SKM-1 (cell line): ENCODE measurements at regions not wholly inside any gene's neighbourhood (a gene's known extent, or its start where the extent isn't known, plus 50 kb on each side); places are given as distances from the start of the nearest gene placed in this dataset.

Experiments
- DNase-seq: peaks from one replicate; lab custom pipeline; 2025; ENCODE audit not compliant: unreplicated experiment; lab: John Stamatoyannopoulos, UW

- no peak for DNase-seq
These were observed 62.3 kb upstream of the PLSCR4 start for GRCh38 chr3:146313031-146313745.

- no peak for DNase-seq
These were observed 57.8 kb upstream of the PLSCR4 start for GRCh38 chr3:146308682-146309081.

GRCh38 chr3:146308222-146308621, 57.3 kb upstream of the PLSCR4 start:
- DNase-seq, result no peak

GRCh38 chr3:146307456-146307725, 56.5 kb upstream of the PLSCR4 start:
- DNase-seq, result no peak

- DNase-seq, result no peak
These were observed 56.0 kb upstream of the PLSCR4 start for GRCh38 chr3:146306656-146307455.

GRCh38 chr3:146305808-146306423, 55.0 kb upstream of the PLSCR4 start:
- no peak for DNase-seq

- no peak for DNase-seq
These were observed 49.9 kb upstream of the PLSCR4 start for GRCh38 chr3:146300768-146301167.
